OCI-LY7 (cell line): ENCODE measurements at regions not wholly inside any gene's neighbourhood (a gene's known extent, or its start where the extent isn't known, plus 50 kb on each side); places are given as distances from the start of the nearest gene placed in this dataset.

ENCODE experiments used
- BruUV-seq: library from RNA; stranded (reverse); fragments of 400-500 nt; replicated peaks from 2 replicates; lab custom pipeline; 2021; lab: Mats Ljungman, UMichigan
- CTCF ChIA-PET: fragments of 300-600 bp; sonication (Branson Sonifier 250); formaldehyde crosslinking; loops from one replicate; lab custom pipeline; 2022; ENCODE audit warnings: antibody characterized with exemption; ENCODE audit not compliant: unreplicated experiment; lab: Charles Lee
- POLR2A ChIA-PET: fragments of 300-600 bp; sonication (Branson Sonifier 250); formaldehyde crosslinking; loops from one replicate; lab custom pipeline; 2022; ENCODE audit warnings: antibody characterized with exemption; lab: Charles Lee
- DNase-seq: peaks from one replicate; pipeline ENCODE4 v3.0.0-alpha.2; 2015; ENCODE audit warnings: low spot score
- H2AFZ ChIP-seq: fragments of 200-600 bp; sonication (generic), shearing (Covaris generic); 2 replicates; pipeline ENCODE4 v1.6.1; 2014; ENCODE audit warnings: mild to moderate bottlenecking, antibody characterized with exemption, low read length, moderate library complexity
- H3K27ac ChIP-seq: fragments of 200-600 bp; sonication (generic); 2 replicates; pipeline ENCODE4 v1.5.1; 2014; ENCODE audit warnings: mixed run types, low read depth, mild to moderate bottlenecking, moderate library complexity, low read length, inconsistent platforms; ENCODE audit not compliant: poor library complexity, severe bottlenecking
- H3K36me3 ChIP-seq: fragments of 200-600 bp; sonication (generic); 2 replicates; pipeline ENCODE4 v1.6.1; 2014; ENCODE audit warnings: mild to moderate bottlenecking, antibody characterized with exemption, low read length, moderate library complexity, mixed read lengths; ENCODE audit not compliant: insufficient read depth
- H3K4me1 ChIP-seq: fragments of 200-600 bp; sonication (generic); 2 replicates; pipeline ENCODE4 v1.5.1; 2014; ENCODE audit warnings: mild to moderate bottlenecking, low read length; ENCODE audit not compliant: insufficient read depth, poor library complexity, severe bottlenecking
- H3K4me2 ChIP-seq: fragments of 200-600 bp; sonication (generic); 2 replicates; pipeline ENCODE4 v1.6.1; 2014; ENCODE audit warnings: mild to moderate bottlenecking, low read length
- H3K4me3 ChIP-seq: fragments of 200-600 bp; sonication (generic); 2 replicates; pipeline ENCODE4 v1.5.1; 2014; ENCODE audit warnings: mild to moderate bottlenecking, low read depth, low read length; ENCODE audit not compliant: poor library complexity, severe bottlenecking
- H3K79me2 ChIP-seq: fragments of 200-600 bp; sonication (generic); 2 replicates; pipeline ENCODE4 v1.6.1; 2016; ENCODE audit warnings: low read depth, mild to moderate bottlenecking, low read length, moderate library complexity, mixed read lengths; ENCODE audit not compliant: insufficient read depth
- H3K9me2 ChIP-seq: fragments of 200-600 bp; sonication (generic); 2 replicates; pipeline ENCODE4 v1.6.1; 2016; ENCODE audit warnings: mild to moderate bottlenecking, low read length, mixed read lengths; ENCODE audit not compliant: insufficient read depth
- H3K9me3 ChIP-seq: fragments of 200-600 bp; sonication (generic); 2 replicates; pipeline ENCODE4 v1.6.1; 2014; ENCODE audit warnings: mild to moderate bottlenecking, mixed run types, low read length, mixed read lengths
- H4K20me1 ChIP-seq: fragments of 200-600 bp; sonication (generic); 2 replicates; pipeline ENCODE4 v1.6.1; 2014; ENCODE audit warnings: mild to moderate bottlenecking, antibody characterized with exemption, low read length, moderate library complexity, mixed read lengths; ENCODE audit not compliant: insufficient read depth
- CTCF ChIP-seq: fragments of 200-600 bp; sonication (generic); conservative IDR thresholded peaks from 2 replicates; pipeline ENCODE4 v1.5.1; 2014; ENCODE audit warnings: mild to moderate bottlenecking, antibody characterized with exemption, low read length, moderate library complexity, mixed read lengths
- EZH2phosphoT487 ChIP-seq: fragments of 200-600 bp; sonication (generic); IDR thresholded peaks from 2 replicates; pipeline ENCODE4 v1.6.1; 2018; ENCODE audit warnings: low read depth, borderline replicate concordance, mild to moderate bottlenecking, mixed run types, antibody characterized with exemption, low read length, moderate library complexity, mixed read lengths
- intact Hi-C: fragments of 100-400 bp; cut with micrococcal nuclease; formaldehyde crosslinking; loops from one replicate; pipeline ENCODE4 v1.10.0; 2022; ENCODE audit not compliant: unreplicated experiment

- no peaks in the 10 kb centered on the region for H3K9me2 ChIP-seq
- no peaks in the 10 kb centered on the region for H3K9me3 ChIP-seq
- H3K4me1 ChIP-seq: no peaks in the 10 kb centered on the region
- H3K79me2 ChIP-seq: no peaks in the 10 kb centered on the region
- no peaks in the 10 kb centered on the region for H4K20me1 ChIP-seq
- H3K27ac ChIP-seq: no peak overlapping the region
- no peak overlapping the region for H2AFZ ChIP-seq
- BruUV-seq: no TSS peak
- ChIA-PET CTCF (no interaction called here), POLR2A (no interaction called here)
- TF ChIP-seq CTCF (no peak), EZH2phosphoT487 (no peak)
- DNase-seq: no peak
- no peak overlapping the region for H3K4me3 ChIP-seq
- H3K36me3 ChIP-seq: no peaks in the 10 kb centered on the region
- no peak overlapping the region for H3K4me2 ChIP-seq
- intact Hi-C loops: no loop called here
These were observed 320.4 kb downstream of the BCL11B start for GRCh38 chr14:98951521-98952152.

- Histone ChIP-seq H3K27ac (no peak overlapping the region), H3K4me3 (no peak overlapping the region), H2AFZ (no peak overlapping the region), H3K4me2 (no peak overlapping the region), H3K79me2 (no peaks in the 10 kb centered on the region), H3K9me3 (no peaks in the 10 kb centered on the region), H3K36me3 (no peaks in the 10 kb centered on the region), H3K9me2 (no peaks in the 10 kb centered on the region), H3K4me1 (no peaks in the 10 kb centered on the region), H4K20me1 (no peaks in the 10 kb centered on the region)
- DNase-seq: no peak
- no peak for TF ChIP-seq EZH2phosphoT487
- TF ChIP-seq CTCF: no peak
- intact Hi-C loops: no loop called here
- POLR2A ChIA-PET: interaction anchor here (0.7 kb wide), 1 partner anchor 49 kb away, joined by 3 read pairs; no protein-coding TSS in a partner anchor
- CTCF ChIA-PET: no interaction called here
- no TSS peak for BruUV-seq
These were observed 319.2 kb downstream of the BCL11B start for GRCh38 chr14:98952593-98953350.
